Left renal cortex interstitium (tissue), 4 donors: ENCODE measurements at regions not wholly inside any gene's neighbourhood (a gene's known extent, or its start where the extent isn't known, plus 50 kb on each side); places are given as distances from the start of the nearest gene placed in this dataset.
"Not testable (repeated sequence)": the region's sequence is repeated elsewhere in the genome, so short reads cannot be mapped to it uniquely, and the experiment has no call there.

Source experiments
- DNase-seq, 4 donors: peaks; one replicate each; pipeline ENCODE4 v3.0.0-alpha.2; 2013; ENCODE audit warnings: low read depth in 4 of 4, low spot score in 2 of 4, missing footprints in 1 of 4

DNA sequence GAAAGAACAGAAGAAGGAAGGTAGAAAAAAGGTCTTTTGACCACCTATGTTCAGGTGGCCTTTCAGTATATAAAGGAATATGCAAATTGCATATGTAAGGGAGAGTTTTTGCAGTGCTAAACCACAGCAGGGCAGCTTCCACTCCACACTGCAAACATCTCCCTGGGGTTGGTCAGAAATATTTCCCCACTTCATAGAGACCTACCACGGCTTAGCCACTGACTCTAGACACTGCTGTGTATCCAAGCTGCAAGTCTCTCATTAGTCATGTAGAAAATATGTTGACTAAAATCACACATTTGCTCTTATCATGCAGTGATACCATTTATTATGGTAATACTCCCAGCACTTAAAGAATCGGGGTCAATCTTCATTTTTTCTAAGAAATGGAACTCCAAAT, 214.9 kb upstream of the NR2F2 start:
- no peak for DNase-seq

DNA sequence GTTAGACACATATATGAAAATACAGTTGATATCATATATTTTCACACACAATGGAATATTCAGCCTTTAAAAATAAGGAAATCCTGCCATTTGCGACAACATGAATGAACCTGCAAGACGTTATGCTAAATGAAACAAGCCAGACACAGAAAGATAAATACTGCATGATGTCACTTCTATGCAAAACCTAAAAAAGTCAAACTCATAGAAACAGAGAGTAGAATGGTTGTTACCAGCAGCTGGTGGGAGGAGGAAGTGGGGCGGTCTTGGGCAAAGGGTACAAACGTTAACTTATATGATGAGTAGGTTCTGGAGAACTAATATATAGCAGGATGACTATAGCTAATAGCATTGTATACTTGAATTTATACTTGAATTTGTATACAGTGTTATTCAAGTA, 213.2 kb upstream of the NR2F2 start:
- no peak for DNase-seq

DNA sequence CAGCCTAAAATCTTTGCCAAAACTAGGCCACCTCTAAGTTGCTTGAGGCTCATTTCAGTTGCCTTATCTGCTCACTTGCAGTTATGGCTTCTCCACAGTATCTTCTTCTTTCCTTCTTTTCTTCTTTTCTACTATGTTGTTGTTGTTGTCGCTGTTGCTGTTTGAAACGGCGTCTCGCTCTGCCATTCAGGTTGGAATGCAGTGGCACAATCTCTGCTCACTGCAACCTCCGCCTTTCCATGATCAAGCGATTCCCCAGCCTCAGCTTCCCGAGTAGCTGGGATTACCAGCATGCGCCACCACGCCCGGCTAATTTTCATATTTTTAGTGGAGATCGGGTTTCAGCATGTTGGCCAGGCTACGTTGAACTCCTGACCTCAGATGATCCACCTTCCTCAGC, 210.8 kb upstream of the NR2F2 start:
- no peak for DNase-seq

DNA sequence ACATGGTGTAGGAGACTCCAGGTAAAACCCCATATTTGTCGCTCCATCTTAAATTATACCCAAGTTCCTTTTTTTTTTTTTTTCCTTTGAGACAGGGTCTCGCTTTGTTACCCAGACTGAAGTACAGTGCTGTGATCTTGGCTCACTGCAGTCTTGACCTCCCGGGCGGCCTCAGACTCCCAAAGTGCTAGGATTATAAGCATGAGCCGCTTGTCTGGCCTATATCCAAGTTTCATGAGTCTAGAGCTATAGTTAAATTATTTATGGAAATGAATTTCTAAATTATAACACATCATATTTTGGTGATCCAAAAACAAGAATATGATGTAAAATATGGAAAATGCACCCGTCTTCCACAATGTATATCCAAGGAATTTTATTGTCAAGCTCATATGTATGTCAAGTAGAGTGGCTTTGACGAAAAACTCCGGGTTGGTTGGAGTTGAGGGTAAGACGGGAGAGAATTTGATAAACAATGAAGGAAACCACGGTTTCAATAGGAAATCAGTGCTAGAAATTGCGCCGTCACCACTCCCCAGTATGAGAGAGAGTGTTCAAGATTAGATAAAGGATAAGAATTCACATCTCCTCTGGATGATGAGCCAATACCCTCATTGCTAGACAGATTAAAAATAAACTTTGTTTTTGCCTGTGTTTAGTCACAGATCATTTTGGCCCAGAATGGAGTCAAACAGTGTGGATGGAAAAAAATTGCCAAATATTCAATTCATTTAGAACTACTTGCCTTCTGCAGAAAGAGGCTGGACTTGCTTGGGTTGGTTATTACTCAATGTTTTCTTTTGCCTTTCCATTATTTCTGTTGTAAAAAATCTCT, 209.2 kb upstream of the NR2F2 start:
- DNase-seq = no peak

DNA sequence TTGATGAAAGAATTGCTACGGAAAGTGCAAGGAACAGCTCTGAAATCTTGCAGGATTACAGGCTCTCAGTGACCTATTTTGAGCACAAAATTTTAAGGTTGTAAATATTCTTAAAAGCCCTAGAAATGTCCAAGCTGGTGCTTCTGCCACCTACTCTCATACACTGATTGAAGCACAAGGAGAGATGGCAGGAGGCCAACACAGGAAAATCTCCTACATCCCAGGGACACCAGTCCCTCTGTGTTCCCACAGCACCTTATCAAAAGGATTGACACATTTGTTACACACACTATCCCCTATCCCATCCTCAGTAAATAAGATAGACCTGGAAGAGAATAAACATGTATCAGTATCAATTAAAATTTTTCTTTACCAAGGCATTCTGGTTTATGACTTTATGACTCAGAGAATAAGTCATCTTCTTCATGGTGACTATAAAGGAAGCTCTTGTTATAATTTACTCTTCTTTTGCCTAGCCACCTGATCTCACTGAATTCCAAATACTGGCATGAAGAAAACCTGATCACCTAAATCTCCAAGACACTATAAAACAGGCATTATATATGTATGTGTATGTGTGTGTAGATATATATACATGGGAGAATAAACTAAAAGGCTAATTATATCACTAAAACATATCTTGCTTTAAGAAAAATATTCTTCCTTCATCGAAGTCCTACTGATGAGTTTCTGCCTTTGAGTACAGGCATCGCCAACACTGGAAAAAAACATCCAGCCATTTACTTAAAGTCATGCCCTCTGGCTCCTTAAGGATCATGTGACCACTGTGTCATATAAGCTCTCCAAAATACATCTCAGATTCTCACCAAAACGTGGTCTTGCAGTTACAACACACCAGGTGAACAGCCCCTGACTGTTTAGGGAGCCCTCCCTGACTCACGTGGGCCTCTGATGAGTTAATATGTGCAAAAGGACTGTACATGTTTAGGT, 208.1 kb upstream of the NR2F2 start:
- DNase-seq = no peak

DNA sequence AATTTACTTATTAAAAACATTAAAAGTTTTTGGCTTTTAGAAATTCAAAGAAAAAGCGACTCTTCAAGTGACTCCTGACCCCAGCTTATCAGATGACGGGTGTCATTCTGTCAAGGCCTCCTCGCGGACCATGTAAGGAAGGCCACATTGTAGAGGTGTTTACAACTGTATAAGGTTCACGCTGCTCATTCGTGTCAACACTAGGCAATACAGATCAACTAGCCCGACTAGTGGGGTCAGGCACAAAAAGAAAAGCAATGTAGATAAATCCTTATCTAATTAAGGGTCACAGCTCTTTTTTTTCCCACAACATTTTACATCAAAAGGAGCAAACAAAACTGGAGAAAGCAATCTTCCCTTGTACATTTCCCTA, 207.5 kb upstream of the NR2F2 start:
- DNase-seq = no peak

DNA sequence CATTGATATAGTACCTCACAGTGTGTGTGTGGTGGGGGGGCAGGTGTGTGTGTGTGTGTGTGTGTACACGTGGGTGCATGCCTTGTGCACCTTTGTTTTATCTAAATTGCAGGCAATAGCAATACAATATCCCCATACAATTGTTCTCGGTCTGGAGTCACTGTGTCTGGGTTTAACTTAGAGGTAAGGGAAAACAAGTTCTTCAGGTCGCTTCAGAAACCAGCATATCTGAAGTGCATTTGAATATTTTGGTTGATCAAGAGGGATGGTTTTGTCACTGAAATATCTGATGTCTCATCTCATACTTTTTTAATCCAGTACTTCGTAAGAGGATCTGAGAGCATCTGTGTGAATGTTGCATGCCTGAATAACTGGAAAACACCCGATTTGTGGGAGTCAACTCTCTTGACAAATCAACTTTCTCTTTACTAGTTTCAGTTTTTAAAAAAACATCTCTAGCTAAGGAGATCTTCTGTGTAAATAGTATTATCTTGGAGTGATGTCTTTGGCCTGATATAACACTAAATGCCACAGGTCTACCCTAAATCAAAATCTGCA, 206.8 kb upstream of the NR2F2 start:
- no peak for DNase-seq

DNA sequence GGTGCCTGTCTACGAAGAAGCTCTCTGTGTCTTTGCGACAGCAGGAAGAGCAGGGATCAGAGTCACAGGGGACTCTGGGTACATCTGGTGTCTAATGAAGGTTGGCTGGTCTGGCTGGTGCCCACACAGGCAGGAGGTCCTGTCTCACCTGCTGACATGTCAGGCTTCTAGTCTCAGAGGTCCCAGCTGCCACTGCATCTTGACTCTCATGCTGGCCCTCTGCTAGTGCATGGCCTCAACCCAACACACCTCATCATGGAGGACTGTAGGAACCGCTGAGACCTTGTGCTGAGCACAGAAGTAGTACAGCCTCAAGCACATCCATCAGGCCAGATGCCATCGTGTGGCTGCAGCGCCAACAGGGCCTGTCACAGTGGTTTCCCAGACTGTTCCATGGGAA, 206.1 kb upstream of the NR2F2 start:
- DNase-seq = no peak

DNA sequence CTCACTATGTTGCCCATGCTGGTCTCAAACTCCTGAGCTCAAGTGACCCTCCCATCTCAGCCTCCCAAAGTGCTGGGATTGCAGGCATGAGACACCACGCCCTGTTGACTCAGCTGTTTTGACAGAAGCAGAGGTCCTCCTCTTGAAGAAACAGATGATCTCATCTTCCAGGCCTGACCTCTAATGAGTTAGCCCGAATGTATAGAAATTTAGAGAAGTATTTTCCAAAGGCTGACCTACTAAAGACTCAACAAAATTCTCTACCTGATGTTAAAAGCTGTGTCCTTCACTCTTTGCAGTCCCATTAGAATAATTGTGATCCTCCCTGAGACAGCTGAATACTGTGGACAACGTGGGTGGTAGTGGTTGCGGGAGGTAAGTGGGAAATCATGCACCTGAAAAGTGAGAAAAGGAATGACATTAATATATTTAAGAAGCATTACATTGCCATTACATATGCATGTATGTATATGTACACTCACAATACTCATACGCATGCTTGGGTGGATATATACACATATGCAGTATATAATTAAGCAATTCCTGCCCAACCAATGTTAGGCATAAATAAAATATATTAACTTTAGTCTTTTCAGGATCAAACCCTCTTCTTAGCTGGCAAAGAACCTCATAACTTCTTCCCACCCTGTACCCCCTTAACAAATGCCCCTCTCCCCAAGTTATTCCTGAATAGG, 204.6 kb upstream of the NR2F2 start:
- no peak for DNase-seq

DNA sequence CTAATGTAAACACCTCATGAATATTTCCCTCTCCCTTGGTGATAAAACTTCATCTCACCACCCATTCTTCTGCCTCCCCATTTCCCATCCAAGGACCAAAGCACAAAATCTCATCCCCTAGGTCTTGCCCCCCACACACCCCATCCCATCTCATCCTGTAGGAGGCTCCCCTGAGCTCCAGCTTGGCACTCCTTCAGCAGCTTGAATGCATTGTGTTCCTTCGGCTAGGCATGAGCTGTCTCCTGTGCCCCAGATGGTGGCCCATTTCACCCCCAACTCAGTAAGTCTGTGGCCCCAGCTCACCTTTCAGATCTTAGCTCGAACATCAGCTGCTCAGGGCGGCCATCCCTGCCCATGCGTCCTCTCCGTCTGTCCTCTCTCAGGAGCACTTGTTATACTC, 203.6 kb upstream of the NR2F2 start:
- no peak for DNase-seq

DNA sequence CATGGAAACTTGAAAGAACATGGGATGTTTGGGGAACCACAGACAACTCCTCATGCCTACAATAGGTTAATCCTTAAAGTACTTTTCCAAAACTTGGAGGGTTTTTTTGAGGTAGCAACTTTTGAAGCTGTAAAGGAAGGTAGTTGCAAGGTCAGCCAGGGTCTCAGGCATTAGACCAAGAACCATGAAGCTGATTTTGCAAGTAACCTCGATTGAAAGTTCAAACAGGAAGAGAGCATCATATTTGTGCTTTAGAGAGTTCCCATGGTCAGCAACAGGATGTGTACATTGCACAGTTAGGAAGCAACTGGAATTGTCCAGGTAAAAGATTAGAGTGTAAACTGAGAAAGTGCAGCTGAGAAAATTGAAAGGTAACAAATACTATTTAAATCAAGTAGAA, 199.8 kb upstream of the NR2F2 start:
- no peak for DNase-seq

DNA sequence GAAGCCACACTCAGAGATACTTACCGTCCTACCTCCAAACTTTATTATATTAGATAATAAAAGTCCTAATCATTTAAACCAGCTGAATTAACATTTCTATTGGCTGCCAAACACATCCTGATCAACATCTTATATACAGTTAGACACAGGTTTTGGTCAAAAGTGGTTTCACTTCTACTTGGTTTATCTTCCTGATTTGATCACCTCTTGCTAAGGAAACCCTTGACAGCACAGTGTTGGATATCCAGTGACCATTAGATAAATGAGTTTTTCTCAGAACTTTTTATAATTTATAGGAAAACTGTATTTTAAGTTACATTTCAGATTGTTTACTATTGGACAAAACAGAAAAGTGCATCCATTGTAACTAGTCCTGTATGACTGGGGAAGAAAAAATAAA, 198.4 kb upstream of the NR2F2 start:
- no peak for DNase-seq

DNA sequence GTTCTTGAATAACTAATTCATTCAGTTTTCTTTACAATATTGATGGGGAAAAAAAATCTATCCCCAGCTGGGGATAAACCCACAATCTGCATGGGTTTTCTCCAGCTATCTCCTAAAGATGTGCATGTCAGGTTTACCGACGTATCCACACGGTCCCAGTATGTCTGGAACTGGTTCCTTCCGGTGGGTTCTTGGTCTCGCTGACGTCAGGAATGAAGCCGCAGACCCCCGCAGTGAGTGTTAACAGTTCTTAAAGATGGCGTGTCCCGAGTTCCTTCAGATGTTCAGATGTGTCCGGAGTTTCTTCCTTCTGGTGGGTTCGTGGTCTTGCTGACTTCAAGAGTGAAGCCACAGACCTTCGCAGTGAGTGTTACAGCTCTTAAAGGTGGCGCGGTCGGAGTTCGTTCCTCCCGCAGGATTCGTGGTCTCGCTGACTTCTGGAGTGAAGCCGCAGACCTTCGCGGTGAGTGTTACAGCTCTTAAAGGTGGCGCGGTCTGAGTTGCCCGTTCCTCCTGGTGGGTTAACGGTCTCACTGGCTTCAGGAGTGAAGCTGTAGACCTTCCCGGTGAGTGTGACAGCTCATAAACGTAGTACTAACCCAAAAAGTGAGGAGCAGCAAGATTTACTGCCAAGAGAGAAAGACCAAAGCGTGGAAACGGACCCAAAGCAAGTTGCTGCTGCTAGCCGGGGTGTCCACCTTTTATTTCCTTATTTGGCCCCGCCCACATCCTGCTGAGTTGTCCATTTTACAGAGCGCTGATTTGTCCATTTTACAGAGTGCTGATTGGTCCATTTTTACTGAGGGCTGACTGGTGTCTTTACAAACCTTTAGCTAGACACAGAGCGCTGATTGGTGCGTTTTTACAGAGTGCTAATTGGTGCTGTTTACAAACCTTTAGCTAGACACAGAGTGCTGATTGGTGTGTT, 195.1 kb upstream of the NR2F2 start:
- DNase-seq = no peak

DNA sequence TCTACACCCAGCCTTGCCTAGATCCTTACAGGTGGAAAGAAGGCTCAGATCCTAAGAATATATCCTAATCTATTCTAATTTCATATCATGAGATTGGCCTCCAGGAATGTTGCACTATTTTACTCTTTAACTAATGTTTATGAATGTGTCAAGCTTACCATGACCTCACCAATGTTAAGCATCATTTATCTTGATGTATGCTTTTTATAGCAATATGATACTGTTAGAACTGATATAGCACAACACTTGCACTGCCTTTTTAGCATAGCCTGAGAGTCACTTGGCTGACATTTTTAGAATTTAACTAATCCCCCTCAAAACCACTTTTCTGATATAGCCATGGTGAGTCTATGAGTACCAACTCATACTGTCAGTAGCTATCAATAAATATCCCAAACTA, 191.5 kb upstream of the NR2F2 start:
- no peak for DNase-seq

DNA sequence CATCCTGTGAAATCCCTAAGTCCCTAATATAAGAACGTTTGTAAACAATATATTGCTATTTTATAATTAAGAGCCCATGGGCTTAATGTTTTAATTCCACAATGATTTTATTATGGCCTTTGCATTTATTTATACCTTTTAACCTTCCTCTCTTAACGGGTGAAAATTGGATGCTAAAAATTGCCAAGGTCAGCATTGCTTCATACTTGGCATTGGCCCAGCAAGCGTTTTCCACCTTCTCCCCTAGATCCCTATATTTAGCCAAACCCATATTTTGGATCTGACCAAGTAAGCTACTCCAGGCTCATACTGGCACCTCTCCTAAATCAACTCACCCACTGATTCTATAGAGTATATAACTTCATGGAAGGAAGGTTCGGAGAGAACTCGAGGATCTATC, 188.0 kb upstream of the NR2F2 start:
- no peak for DNase-seq

DNA sequence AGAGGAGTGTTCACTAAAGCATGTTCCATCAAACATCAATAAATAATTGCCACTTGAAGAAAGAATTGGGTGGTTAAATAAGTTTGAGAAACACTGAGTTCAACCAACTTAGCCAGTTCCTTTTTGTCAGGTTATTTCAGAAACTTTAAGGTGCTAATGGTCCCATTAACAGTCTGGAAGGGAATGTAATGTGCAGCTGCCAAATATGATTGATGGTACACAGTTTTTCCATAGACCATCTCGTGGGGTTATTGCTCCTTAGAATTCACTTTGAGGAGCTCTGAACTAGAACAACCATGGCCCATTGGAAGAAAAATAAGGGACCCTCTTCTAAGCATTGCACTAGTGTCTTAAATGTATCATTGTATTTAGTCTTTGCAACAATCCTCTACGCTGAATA, 185.8 kb upstream of the NR2F2 start:
- no peak for DNase-seq

DNA sequence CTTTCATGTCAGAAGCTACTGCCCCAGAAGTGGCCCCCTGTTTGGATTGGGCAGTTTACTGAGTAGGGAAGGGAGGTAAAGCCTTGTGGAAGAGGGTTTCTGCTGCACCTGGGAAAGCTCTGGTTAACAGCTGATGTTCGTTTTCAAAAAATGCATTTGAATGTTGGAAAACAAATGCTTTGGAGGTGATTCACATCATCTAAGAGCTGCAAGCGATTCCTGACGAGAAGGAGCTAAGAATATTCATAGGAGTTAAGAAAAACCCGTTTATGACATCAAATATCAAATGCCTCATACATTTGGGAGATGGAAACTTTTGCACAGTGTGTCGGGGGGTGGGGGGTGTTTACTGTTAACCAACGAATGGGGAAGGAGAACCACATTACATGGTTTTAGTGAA, 183.8 kb upstream of the NR2F2 start:
- DNase-seq = no peak

DNA sequence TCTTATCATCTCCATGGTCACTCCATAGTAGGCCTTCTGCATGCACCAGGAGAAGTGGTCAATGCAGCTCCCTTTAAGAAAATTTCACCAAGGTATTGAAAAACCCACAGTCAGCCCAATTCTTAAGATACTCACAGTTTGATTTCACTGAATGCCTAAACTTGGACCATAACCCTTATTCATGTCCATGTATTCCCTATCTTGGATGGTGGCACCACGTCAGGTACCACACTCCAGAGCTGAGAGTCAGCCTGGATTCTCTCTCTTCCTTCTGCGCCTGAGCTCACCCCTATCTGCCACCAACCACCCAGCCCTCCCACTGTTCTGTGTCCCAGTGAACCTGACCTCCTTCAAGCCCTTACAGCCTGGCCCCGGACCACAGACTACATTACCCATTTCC, 183.2 kb upstream of the NR2F2 start:
- no peak for DNase-seq

DNA sequence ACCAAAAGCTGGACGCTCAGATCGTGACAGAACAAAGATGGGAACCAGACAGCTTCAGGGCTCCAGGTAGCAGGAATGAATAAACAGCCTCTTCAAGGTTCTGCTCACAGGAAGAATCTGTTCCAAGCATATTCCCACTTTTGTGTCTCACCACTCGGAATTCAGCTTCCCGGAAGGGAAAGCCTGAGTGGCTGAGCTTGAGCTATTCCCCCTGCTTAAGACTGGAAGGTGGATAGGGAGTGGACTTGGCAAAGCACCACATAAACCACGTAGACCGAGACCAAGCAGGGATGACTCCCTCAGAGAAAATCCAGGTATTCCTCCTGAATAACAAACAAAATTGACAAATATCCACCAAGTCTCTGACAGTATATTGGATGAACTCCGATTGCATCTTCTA, 180.2 kb upstream of the NR2F2 start:
- no peak for DNase-seq

DNA sequence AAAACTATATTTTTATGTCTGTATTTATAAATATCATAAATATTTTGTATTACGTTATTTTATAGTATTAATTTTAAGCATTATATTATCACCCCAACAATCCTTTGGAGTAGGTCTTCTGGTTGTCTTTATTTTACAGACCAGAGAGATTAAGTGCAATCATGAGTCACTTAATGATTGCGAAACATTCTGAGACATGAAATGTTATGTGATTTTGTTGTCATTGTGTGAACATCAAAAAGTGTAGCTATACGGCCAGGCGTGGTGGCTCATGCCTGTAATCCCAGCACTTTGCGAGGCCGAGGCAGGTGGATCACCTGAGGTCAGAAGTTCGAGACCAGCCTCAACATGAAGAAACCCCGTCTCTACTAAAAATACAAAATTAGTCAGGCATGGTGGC, 178.8 kb upstream of the NR2F2 start:
- DNase-seq = not testable (repeated sequence)
